Activated naive CD4-positive, alpha-beta T cell treated with anti-CD3 and anti-CD28 coated beads for 36 hours (primary cell): ENCODE measurements at regions not wholly inside any gene's neighbourhood (a gene's known extent, or its start where the extent isn't known, plus 50 kb on each side); places are given as distances from the start of the nearest gene placed in this dataset.

ENCODE experiments used
- CTCF ChIA-PET: fragments of 350-600 bp; sonication (Branson Sonifier 250); formaldehyde crosslinking; loops from one replicate; lab custom pipeline; 2021; ENCODE audit warnings: antibody characterized with exemption; lab: Charles Lee
- DNase-seq: peaks from one replicate; pipeline ENCODE4 v3.0.0-alpha.2; 2020
- H3K27ac Mint-ChIP-seq: one replicate; pipeline ENCODE4 v1.8.0; 2021; ENCODE audit warnings: mild to moderate bottlenecking, mixed read lengths
- H3K27me3 Mint-ChIP-seq: one replicate; pipeline ENCODE4 v1.8.0; 2021; ENCODE audit warnings: low read depth, mixed read lengths
- H3K36me3 Mint-ChIP-seq: one replicate; pipeline ENCODE4 v1.8.0; 2021; ENCODE audit warnings: low read depth, mixed read lengths
- H3K4me1 Mint-ChIP-seq: one replicate; pipeline ENCODE4 v1.8.0; 2021; ENCODE audit warnings: low read depth, mixed read lengths
- H3K4me3 Mint-ChIP-seq: one replicate; pipeline ENCODE4 v1.8.0; 2021; ENCODE audit warnings: mild to moderate bottlenecking, moderate library complexity, mixed read lengths
- H3K9me3 Mint-ChIP-seq: one replicate; pipeline ENCODE4 v1.8.0; 2021; ENCODE audit warnings: mixed read lengths
- intact Hi-C: fragments of 100-400 bp; cut with micrococcal nuclease; formaldehyde crosslinking; loops from one replicate; pipeline ENCODE4 v1.15.1; 2023

GRCh38 chr1:221457685-221458446 lies 284.0 kb downstream of the DUSP10 start:
- intact Hi-C loops: no loop called here
- no peaks in the 10 kb centered on the region for H3K4me1 Mint-ChIP-seq
- H3K27me3 Mint-ChIP-seq: peaks cover 21% of the 10 kb centered on the region
- H3K36me3 Mint-ChIP-seq: no peaks in the 10 kb centered on the region
- no peak for DNase-seq
- CTCF ChIA-PET: interaction anchor here (1.7 kb wide), 1 partner anchor 22 kb away, joined by 4 read pairs; no protein-coding TSS in a partner anchor
- H3K4me3 Mint-ChIP-seq: no peak overlapping the region
- no peak overlapping the region for H3K27ac Mint-ChIP-seq
- no peaks in the 10 kb centered on the region for H3K9me3 Mint-ChIP-seq

GRCh38 chr1:221458447-221459156 lies 283.3 kb downstream of the DUSP10 start:
- CTCF ChIA-PET: interaction anchor here (1.7 kb wide), 1 partner anchor 23 kb away, joined by 4 read pairs; no protein-coding TSS in a partner anchor
- Mint-ChIP-seq H3K9me3 (no peaks in the 10 kb centered on the region), H3K4me1 (no peaks in the 10 kb centered on the region), H3K4me3 (no peak overlapping the region), H3K27ac (no peak overlapping the region), H3K27me3 (peaks cover 17% of the 10 kb centered on the region), H3K36me3 (no peaks in the 10 kb centered on the region)
- no peak for DNase-seq
- intact Hi-C loops: no loop called here

- H3K4me3 Mint-ChIP-seq: no peak overlapping the region
- DNase-seq: no peak
- H3K27me3 Mint-ChIP-seq: peaks cover 17% of the 10 kb centered on the region
- H3K9me3 Mint-ChIP-seq: no peaks in the 10 kb centered on the region
- H3K27ac Mint-ChIP-seq: no peak overlapping the region
- H3K4me1 Mint-ChIP-seq: no peaks in the 10 kb centered on the region
- H3K36me3 Mint-ChIP-seq: no peaks in the 10 kb centered on the region
- intact Hi-C loops: no loop called here
- CTCF ChIA-PET: interaction anchor here (1.5 kb wide), 1 partner anchor 18 kb away, joined by 4 read pairs; no protein-coding TSS in a partner anchor
Measured at GRCh38 chr1:221459558-221459957, 282.3 kb downstream of the DUSP10 start.

GRCh38 chr1:221462345-221462744 lies 279.5 kb downstream of the DUSP10 start:
- H3K36me3 Mint-ChIP-seq: no peaks in the 10 kb centered on the region
- peaks cover 13% of the 10 kb centered on the region for H3K27me3 Mint-ChIP-seq
- no peaks in the 10 kb centered on the region for H3K4me1 Mint-ChIP-seq
- no peak overlapping the region for H3K27ac Mint-ChIP-seq
- intact Hi-C loops: no loop called here
- CTCF ChIA-PET: no interaction called here
- no peak overlapping the region for H3K4me3 Mint-ChIP-seq
- no peak for DNase-seq
- H3K9me3 Mint-ChIP-seq: no peaks in the 10 kb centered on the region

GRCh38 chr1:221468546-221468945 lies 273.3 kb downstream of the DUSP10 start:
- H3K9me3 Mint-ChIP-seq: peaks cover 5% of the 10 kb centered on the region
- no peak overlapping the region for H3K4me3 Mint-ChIP-seq
- CTCF ChIA-PET: interaction anchor here (1.0 kb wide), 1 partner anchor 273 kb away, joined by 3 read pairs; no protein-coding TSS in a partner anchor
- DNase-seq: no peak
- intact Hi-C loops: no loop called here
- H3K4me1 Mint-ChIP-seq: no peaks in the 10 kb centered on the region
- peaks cover 28% of the 10 kb centered on the region for H3K27me3 Mint-ChIP-seq
- H3K27ac Mint-ChIP-seq: no peak overlapping the region
- no peaks in the 10 kb centered on the region for H3K36me3 Mint-ChIP-seq

DNA sequence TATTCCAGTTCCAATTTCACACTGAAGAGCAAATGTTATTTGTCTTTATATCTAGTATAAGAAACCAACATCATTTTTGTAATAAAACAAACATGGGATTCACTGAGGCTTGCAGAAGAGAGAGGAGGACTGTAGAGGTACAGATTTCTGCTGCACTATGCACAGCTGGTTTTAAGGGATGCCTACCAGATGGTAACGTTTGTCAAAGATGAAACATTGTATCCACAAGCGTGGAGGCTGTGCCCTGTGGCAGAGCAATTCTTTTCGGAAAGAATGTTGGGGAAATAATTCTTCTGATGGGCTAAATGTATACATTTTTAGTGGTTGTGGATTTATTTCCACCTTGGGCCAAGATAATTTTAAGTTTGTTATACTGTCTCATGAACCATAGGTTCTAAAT lies 272.4 kb downstream of the DUSP10 start:
- CTCF ChIA-PET: no interaction called here
- Mint-ChIP-seq H3K4me3 (no peak overlapping the region), H3K36me3 (no peaks in the 10 kb centered on the region), H3K4me1 (no peaks in the 10 kb centered on the region), H3K9me3 (peaks cover 5% of the 10 kb centered on the region), H3K27me3 (peaks cover 31% of the 10 kb centered on the region), H3K27ac (no peak overlapping the region)
- intact Hi-C loops: no loop called here
- no peak for DNase-seq

DNA sequence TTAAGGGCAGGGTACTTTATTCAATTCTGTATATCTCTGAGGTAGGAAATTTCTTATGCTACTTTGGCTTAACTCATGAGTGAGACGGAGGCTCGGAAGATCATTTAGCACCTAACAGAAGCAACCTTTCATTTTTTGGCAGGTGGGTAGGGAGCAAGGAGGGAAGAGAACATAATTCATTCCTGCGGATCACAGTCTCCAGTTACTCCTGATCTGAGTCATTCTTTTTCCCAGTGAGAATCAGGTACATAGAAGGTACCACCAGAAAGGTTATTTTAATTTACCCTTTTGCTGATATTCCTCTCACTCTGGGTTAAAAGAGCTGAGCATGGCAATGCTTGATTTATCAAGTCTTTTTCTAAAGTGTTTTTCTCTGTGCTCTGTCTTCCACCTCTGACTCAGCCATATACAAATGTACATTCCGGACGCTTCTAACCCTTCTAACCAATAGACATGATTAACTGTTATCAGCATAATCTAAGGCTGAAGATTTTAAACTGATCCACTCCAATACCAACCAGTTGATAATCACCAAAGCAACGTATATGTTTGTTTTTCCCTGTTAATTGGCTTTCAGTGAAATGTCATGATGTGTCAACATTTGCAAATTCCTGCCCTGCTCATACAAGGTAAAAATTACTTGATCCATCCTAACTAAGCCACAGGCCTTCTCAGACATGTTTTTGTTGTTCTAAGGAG lies 271.7 kb downstream of the DUSP10 start:
- Mint-ChIP-seq H3K27ac (no peak overlapping the region), H3K27me3 (peaks cover 31% of the 10 kb centered on the region)
- intact Hi-C loops: loop anchor here (10.0 kb wide), 1 partner anchor 425 kb away; no protein-coding TSS in a partner anchor

GRCh38 chr1:221473411-221473810 lies 268.5 kb downstream of the DUSP10 start:
- intact Hi-C loops: loop anchor here (10.0 kb wide), 1 partner anchor 421 kb away; no protein-coding TSS in a partner anchor
- Mint-ChIP-seq H3K27me3 (peaks cover 26% of the 10 kb centered on the region), H3K9me3 (peaks cover under 1% of the 10 kb centered on the region), H3K36me3 (no peaks in the 10 kb centered on the region), H3K4me3 (no peak overlapping the region), H3K27ac (no peak overlapping the region), H3K4me1 (peaks cover 2% of the 10 kb centered on the region)
- CTCF ChIA-PET: no interaction called here
- DNase-seq: no peak

More for the DNA sequence above, 271.7 kb downstream of the DUSP10 start:
- CTCF ChIA-PET: no interaction called here
- no peak overlapping the region for H3K4me3 Mint-ChIP-seq
- no peaks in the 10 kb centered on the region for H3K36me3 Mint-ChIP-seq
- no peak for DNase-seq
- H3K9me3 Mint-ChIP-seq: peaks cover 5% of the 10 kb centered on the region
- no peaks in the 10 kb centered on the region for H3K4me1 Mint-ChIP-seq

- intact Hi-C loops: loop anchor here (10.0 kb wide), 1 partner anchor 418 kb away; no protein-coding TSS in a partner anchor
- H3K4me1 Mint-ChIP-seq: peaks cover 2% of the 10 kb centered on the region
- CTCF ChIA-PET: interaction anchor here (0.7 to 2.5 kb wide), 12 partner anchors 9 to 622 kb away, joined by 3 to 9 read pairs (median 4); partner anchors contain the start of gene DUSP10
- no peak for DNase-seq
- H3K9me3 Mint-ChIP-seq: no peaks in the 10 kb centered on the region
- no peak overlapping the region for H3K4me3 Mint-ChIP-seq
- no peak overlapping the region for H3K27ac Mint-ChIP-seq
- no peaks in the 10 kb centered on the region for H3K36me3 Mint-ChIP-seq
- H3K27me3 Mint-ChIP-seq: peaks cover 10% of the 10 kb centered on the region
Measured at GRCh38 chr1:221477252-221477651, 264.6 kb downstream of the DUSP10 start.

DNA sequence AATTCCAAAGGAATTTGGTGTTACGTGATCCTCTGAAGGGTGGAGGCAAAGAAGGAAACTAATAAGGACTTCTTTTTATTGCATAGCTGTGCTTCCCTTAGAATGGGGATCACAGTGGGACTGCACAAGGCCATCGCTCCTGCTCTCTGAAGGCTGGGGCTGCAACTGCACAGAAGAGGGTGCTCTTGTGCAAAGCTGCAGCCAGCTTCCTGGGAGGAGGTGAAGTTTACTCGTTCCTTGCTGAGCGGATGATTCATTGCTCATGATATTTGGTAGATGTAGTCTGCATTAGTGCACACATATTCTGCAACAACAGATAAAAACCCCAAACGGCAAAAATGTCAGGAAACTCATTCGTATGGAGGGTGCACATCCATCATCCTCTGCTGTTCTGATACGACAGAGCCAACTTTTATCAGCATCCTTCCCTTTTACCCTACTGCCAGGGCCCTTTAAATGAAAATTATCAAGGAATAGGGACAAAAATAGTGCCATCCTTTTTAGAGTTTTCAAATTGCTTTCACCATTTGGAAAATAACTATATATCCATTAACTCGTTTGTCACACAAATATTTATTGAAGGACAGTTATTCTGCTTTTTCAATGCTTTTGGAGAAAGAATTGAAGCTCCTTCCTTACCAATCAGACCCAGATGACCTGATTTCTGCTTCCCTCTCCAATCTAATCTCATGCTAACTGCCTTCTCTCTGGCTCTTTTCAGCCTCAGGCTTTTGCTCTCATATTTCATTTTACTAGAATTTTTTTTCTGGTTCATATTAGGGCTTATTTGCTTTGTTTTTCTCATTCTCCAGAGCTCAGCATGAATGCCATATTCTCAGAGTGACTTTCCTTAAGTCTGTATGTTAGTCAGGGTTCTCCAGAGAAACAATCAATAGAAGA lies 263.6 kb downstream of the DUSP10 start:
- Mint-ChIP-seq H3K4me3 (no peak overlapping the region), H3K9me3 (no peaks in the 10 kb centered on the region), H3K4me1 (peaks cover 2% of the 10 kb centered on the region), H3K27me3 (peaks cover 5% of the 10 kb centered on the region), H3K27ac (no peak overlapping the region), H3K36me3 (no peaks in the 10 kb centered on the region)
- intact Hi-C loops: loop anchor here (1.0 to 10.0 kb wide), 8 partner anchors 43 to 977 kb away; partner anchors contain the start of gene DUSP10
- DNase-seq: peak; percentile 74
- CTCF ChIA-PET: interaction anchor here (0.6 to 2.5 kb wide), 17 partner anchors 8 to 977 kb away, joined by 3 to 9 read pairs (median 4); partner anchors contain the start of gene DUSP10

GRCh38 chr1:221487781-221488524 lies 253.9 kb downstream of the DUSP10 start:
- Mint-ChIP-seq H3K4me3 (no peak overlapping the region), H3K27me3 (no peaks in the 10 kb centered on the region), H3K9me3 (no peaks in the 10 kb centered on the region), H3K4me1 (no peaks in the 10 kb centered on the region), H3K36me3 (no peaks in the 10 kb centered on the region), H3K27ac (no peak overlapping the region)
- intact Hi-C loops: no loop called here
- CTCF ChIA-PET: interaction anchor here (2.2 kb wide), 1 partner anchor 10 kb away, joined by 9 read pairs; no protein-coding TSS in a partner anchor
- no peak for DNase-seq
